NT2/D1 (cell line): ENCODE measurements at regions not wholly inside any gene's neighbourhood (a gene's known extent, or its start where the extent isn't known, plus 50 kb on each side); places are given as distances from the start of the nearest gene placed in this dataset.
A peak's percentile ranks its signal among the peaks of the same experiment; 100 is the strongest.

Experiments
- DNase-seq: peaks from one replicate; pipeline ENCODE4 v3.0.0-alpha.2; 2011; ENCODE audit warnings: low read depth, low spot score
- H3K27me3 ChIP-seq: 2 replicates; pipeline ENCODE4 v1.6.0; 2011; ENCODE audit warnings: mild to moderate bottlenecking; ENCODE audit not compliant: insufficient read length, insufficient read depth
- H3K36me3 ChIP-seq: 2 replicates; pipeline ENCODE4 v1.6.1; 2011; ENCODE audit warnings: mild to moderate bottlenecking, low read length, mixed read lengths; ENCODE audit not compliant: insufficient read depth, insufficient read length
- H3K4me1 ChIP-seq: 2 replicates; pipeline ENCODE4 v1.5.1; 2011; ENCODE audit not compliant: insufficient read depth, insufficient read length
- H3K4me3 ChIP-seq: 2 replicates; pipeline ENCODE4 v1.5.1; 2011; ENCODE audit warnings: low read depth; ENCODE audit not compliant: insufficient read length
- H3K9ac ChIP-seq: 2 replicates; pipeline ENCODE4 v1.6.0; 2011; ENCODE audit warnings: low read depth; ENCODE audit not compliant: insufficient read length
- H3K9me3 ChIP-seq: 2 replicates; pipeline ENCODE4 v1.5.1; 2011; ENCODE audit warnings: mild to moderate bottlenecking, low read length; ENCODE audit not compliant: insufficient read depth
- SUZ12 ChIP-seq: IDR thresholded peaks from 2 replicates; pipeline ENCODE4 v1.6.1; 2011; ENCODE audit not compliant: insufficient read length, insufficient read depth; ENCODE audit errors: extremely low read depth
- YY1 ChIP-seq: IDR thresholded peaks from 2 replicates; pipeline ENCODE4 v1.6.1; 2011; ENCODE audit not compliant: insufficient read length, insufficient read depth
- ZNF274 ChIP-seq: IDR thresholded peaks from 2 replicates; pipeline ENCODE4 v1.6.1; 2011; ENCODE audit warnings: mild to moderate bottlenecking, low read depth, low read length

- no peak for TF ChIP-seq SUZ12
- TF ChIP-seq ZNF274: no peak
- TF ChIP-seq YY1: no peak
These were observed 479.3 kb downstream of the NEBL start for GRCh38 chr10:20417791-20418190.

GRCh38 chr10:20415684-20416083, 481.4 kb downstream of the NEBL start:
- no peaks in the 10 kb centered on the region for H3K27me3 ChIP-seq
- no peaks in the 10 kb centered on the region for H3K36me3 ChIP-seq
- H3K4me1 ChIP-seq: no peaks in the 10 kb centered on the region
- no peak overlapping the region for H3K4me3 ChIP-seq
- no peaks in the 10 kb centered on the region for H3K9me3 ChIP-seq
- no peak for TF ChIP-seq YY1
- no peak for TF ChIP-seq ZNF274
- no peak for TF ChIP-seq SUZ12
- DNase-seq: no peak
- no peak overlapping the region for H3K9ac ChIP-seq

More at GRCh38 chr10:20417791-20418190, 479.3 kb downstream of the NEBL start:
- Histone ChIP-seq H3K9ac (no peak overlapping the region), H3K9me3 (no peaks in the 10 kb centered on the region), H3K4me1 (no peaks in the 10 kb centered on the region), H3K4me3 (no peak overlapping the region), H3K27me3 (no peaks in the 10 kb centered on the region), H3K36me3 (no peaks in the 10 kb centered on the region)
- peak; percentile 1 for DNase-seq

GRCh38 chr10:20407357-20407756, 489.8 kb downstream of the NEBL start:
- Histone ChIP-seq H3K4me3 (no peak overlapping the region), H3K36me3 (no peaks in the 10 kb centered on the region), H3K4me1 (no peaks in the 10 kb centered on the region), H3K9ac (no peak overlapping the region), H3K9me3 (no peaks in the 10 kb centered on the region), H3K27me3 (no peaks in the 10 kb centered on the region)
- TF ChIP-seq SUZ12 (no peak), YY1 (no peak), ZNF274 (no peak)
- no peak for DNase-seq

GRCh38 chr10:20406281-20407104, 490.6 kb downstream of the NEBL start:
- H3K4me3 ChIP-seq: no peak overlapping the region
- H3K36me3 ChIP-seq: no peaks in the 10 kb centered on the region
- no peaks in the 10 kb centered on the region for H3K4me1 ChIP-seq

GRCh38 chr10:20405761-20406160, 491.4 kb downstream of the NEBL start:
- Histone ChIP-seq H3K9me3 (no peaks in the 10 kb centered on the region), H3K27me3 (no peaks in the 10 kb centered on the region), H3K4me3 (no peak overlapping the region), H3K9ac (no peak overlapping the region), H3K36me3 (no peaks in the 10 kb centered on the region), H3K4me1 (no peaks in the 10 kb centered on the region)
- TF ChIP-seq ZNF274 (no peak), SUZ12 (no peak), YY1 (no peak)
- DNase-seq: no peak

More at GRCh38 chr10:20406281-20407104, 490.6 kb downstream of the NEBL start:
- no peak for DNase-seq
- TF ChIP-seq SUZ12 (no peak), YY1 (no peak), ZNF274 (no peak)
- Histone ChIP-seq H3K9ac (no peak overlapping the region), H3K9me3 (no peaks in the 10 kb centered on the region), H3K27me3 (no peaks in the 10 kb centered on the region)

- no peak for DNase-seq
These were observed 492.1 kb downstream of the NEBL start for GRCh38 chr10:20405050-20405449.

GRCh38 chr10:20399772-20400171, 497.3 kb downstream of the NEBL start:
- H3K4me1 ChIP-seq: no peaks in the 10 kb centered on the region
- no peak for DNase-seq
- no peak overlapping the region for H3K9ac ChIP-seq
- no peaks in the 10 kb centered on the region for H3K27me3 ChIP-seq
- no peaks in the 10 kb centered on the region for H3K36me3 ChIP-seq
- H3K9me3 ChIP-seq: no peaks in the 10 kb centered on the region
- TF ChIP-seq YY1 (no peak), ZNF274 (no peak), SUZ12 (no peak)
- H3K4me3 ChIP-seq: no peak overlapping the region

More at GRCh38 chr10:20405050-20405449, 492.1 kb downstream of the NEBL start:
- no peaks in the 10 kb centered on the region for H3K4me1 ChIP-seq
- no peak for TF ChIP-seq ZNF274
- TF ChIP-seq SUZ12: no peak
- no peak for TF ChIP-seq YY1
- H3K4me3 ChIP-seq: no peak overlapping the region
- H3K27me3 ChIP-seq: no peaks in the 10 kb centered on the region
- H3K9ac ChIP-seq: no peak overlapping the region
- no peaks in the 10 kb centered on the region for H3K9me3 ChIP-seq
- no peaks in the 10 kb centered on the region for H3K36me3 ChIP-seq
